ENCODE measurements at regions not wholly inside any gene's neighbourhood (a gene's known extent, or its start where the extent isn't known, plus 50 kb on each side); places are given as distances from the start of the nearest gene placed in this dataset.
"Not testable (repeated sequence)": the region's sequence is repeated elsewhere in the genome, so short reads cannot be mapped to it uniquely, and the experiment has no call there.

DNA sequence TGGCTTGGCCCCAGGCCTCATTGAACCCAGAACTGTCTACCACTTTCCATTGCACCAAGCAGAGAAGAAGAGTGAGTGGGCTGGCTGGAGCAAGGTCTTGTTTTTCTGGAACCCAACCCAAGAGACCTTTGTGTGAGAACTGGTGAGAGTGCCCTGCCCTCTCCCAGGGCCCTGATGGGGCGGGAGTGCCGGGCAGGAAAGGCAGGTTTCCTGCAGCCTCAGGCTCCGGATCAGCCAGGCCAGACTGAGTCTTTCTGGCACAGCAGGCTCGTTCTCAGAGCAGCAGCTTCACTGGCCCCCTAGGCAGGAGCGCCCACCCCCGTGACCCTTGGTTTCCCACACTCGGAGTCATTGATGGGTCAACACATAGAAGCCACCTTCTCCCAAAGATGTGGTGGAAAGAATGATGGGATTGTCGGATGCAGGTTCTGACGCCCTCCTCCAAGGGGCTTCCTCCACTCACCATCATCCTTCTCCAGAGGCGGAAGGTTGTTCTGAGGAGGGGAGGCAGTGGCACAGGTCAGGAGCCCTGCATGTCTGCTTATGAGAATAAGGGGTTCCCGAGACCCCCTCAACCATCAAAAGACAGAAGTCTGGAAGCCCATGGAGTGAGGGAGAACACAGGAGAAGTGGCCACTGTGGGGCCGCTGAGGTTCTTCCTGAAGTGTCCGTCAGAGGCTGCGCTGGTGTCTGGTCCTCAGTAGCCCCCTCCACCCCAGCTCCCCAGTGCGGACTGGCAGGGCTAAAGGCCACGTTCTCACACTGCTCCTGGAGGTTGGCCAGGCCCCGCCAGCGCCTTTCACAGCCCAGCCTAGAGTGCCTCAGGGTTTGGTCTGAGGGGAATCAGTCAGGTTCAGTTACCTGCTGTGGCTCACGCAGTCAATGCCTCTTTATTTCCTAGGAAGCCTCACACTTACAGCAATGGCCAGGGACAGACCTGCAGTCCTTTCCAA is 62.8 kb upstream of the LAPTM4A start:
- Histone ChIP-seq H3K4me3 (ENCODE audit: low read depth, low read length) (no peak overlapping the region), H3K4me1 (ENCODE audit: control insufficient read depth, insufficient read depth, low read length) (no peaks in the 10 kb centered on the region), H3K36me3 (ENCODE audit: control insufficient read depth in 2 of 2, insufficient read depth in 1 of 2, low read length in 2 of 2) (no peaks in the 10 kb centered on the region), H3K9me3 (ENCODE audit: control insufficient read depth, insufficient read depth, low read depth, low read length) (no peaks in the 10 kb centered on the region), H3K27ac (ENCODE audit: extremely low read depth, low read depth, low read length) (no peak overlapping the region)
- ChIA-PET POLR2A (interaction anchor here (0.5 kb wide), 1 partner anchor 21 kb away, joined by 5 read pairs; no protein-coding TSS in a partner anchor), CTCF (no interaction called here)
- TF ChIP-seq HOXC10 (CRISPR knock-in tag; IDR thresholded peaks at IDR 0.05): no peak
- 0 out of 2 replicates have a peak, but pooled peaks have one; percentile 16 for TF ChIP-seq ZIC2 (tag by site-specific recombination; IDR thresholded peaks at IDR 0.05)
- no peak for TF ChIP-seq ZNF596 (tag by site-specific recombination; IDR thresholded peaks at IDR 0.05)
- no peak for TF ChIP-seq ZNF169 (tag by site-specific recombination; IDR thresholded peaks at IDR 0.05)
- TF ChIP-seq ZNF354C (tag by site-specific recombination; IDR thresholded peaks at IDR 0.05; ENCODE audit: borderline replicate concordance, low read depth): no peak
- TF ChIP-seq, protein P1, sequence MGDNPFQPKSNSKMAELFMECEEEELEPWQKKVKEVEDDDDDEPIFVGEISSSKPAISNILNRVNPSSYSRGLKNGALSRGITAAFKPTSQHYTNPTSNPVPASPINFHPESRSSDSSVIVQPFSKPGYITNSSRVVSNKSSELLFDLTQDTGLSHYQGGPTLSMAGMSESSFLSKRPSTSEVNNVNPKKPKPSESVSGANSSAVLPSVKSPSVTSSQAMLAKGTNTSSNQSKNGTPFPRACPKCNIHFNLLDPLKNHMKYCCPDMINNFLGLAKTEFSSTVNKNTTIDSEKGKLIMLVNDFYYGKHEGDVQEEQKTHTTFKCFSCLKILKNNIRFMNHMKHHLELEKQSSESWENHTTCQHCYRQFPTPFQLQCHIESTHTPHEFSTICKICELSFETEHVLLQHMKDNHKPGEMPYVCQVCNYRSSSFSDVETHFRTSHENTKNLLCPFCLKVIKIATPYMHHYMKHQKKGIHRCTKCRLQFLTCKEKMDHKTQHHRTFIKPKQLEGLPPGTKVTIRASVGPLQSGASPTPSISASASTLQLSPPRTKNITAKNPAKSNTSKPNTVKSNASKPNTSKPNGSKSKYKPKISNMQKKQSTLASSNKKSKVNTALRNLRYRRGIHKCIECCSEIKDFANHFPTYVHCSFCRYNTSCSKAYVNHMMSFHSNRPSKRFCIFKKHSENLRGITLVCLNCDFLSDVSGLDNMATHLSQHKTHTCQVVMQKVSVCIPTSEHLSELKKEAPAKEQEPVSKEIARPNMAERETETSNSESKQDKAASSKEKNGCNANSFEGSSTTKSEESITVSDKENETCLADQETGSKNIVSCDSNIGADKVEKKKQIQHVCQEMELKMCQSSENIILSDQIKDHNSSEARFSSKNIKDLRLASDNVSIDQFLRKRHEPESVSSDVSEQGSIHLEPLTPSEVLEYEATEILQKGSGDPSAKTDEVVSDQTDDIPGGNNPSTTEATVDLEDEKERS (tag by site-specific recombination; IDR thresholded peaks at IDR 0.05): no peak

DNA sequence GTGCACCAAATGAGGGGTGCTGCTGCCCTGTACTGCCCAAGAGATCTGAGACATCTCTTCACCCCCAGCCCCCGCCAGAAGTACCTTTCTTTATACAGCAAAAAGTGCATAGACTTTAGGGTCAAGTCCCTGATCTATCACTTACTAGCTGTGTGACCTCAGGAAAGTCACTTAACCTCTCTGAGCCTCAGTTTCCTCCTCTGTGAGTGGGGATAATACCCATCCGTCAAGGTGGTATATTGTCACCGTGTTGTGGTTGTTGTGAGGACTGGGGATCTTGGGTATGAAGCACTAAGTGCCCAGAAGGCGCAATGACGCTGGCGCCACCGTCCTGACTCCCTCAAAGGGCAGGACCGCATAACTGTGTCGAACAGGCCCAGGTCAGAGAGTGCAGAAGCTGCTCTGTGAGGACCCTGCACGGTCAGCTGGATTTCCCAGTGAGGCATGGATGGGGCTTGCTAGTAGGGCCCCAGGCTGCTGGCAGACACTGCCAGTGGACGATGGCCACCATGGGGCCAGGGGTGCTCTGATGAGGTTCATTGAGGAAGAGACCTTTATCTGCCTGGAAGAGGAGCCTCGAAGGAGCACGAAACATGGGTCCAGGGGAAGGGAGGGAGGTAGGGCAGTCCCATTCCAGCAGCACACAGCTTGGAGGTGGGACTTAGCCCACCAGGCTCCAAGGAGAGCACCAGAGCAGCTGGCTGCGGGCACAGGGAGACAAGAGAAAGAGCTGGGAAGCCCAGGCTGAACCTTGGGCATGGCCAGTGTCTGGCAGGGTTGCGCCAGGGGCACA is 61.8 kb upstream of the LAPTM4A start:
- Histone ChIP-seq H3K27ac (ENCODE audit: extremely low read depth, low read depth, low read length) (no peak overlapping the region), H3K4me3 (ENCODE audit: low read depth, low read length) (no peak overlapping the region), H3K9me3 (ENCODE audit: control insufficient read depth, insufficient read depth, low read depth, low read length) (no peaks in the 10 kb centered on the region), H3K4me1 (ENCODE audit: control insufficient read depth, insufficient read depth, low read length) (no peaks in the 10 kb centered on the region), H3K36me3 (ENCODE audit: control insufficient read depth in 2 of 2, insufficient read depth in 1 of 2, low read length in 2 of 2) (no peaks in the 10 kb centered on the region)
- ChIA-PET CTCF (interaction anchor here (0.8 kb wide), 1 partner anchor 10 kb away, joined by 3 read pairs; no protein-coding TSS in a partner anchor), POLR2A (no interaction called here)
- no peak for TF ChIP-seq ZNF560 (tag by site-specific recombination; IDR thresholded peaks at IDR 0.05; ENCODE audit: borderline replicate concordance)
- no peak for TF ChIP-seq GLI4 (tag by site-specific recombination; IDR thresholded peaks at IDR 0.05)
- no peak for TF ChIP-seq ZFP41 (tag by site-specific recombination; IDR thresholded peaks at IDR 0.05; ENCODE audit: borderline replicate concordance)
- no peak for TF ChIP-seq ZNF24 (tag by site-specific recombination; IDR thresholded peaks at IDR 0.05)
- TF ChIP-seq, protein P2, sequence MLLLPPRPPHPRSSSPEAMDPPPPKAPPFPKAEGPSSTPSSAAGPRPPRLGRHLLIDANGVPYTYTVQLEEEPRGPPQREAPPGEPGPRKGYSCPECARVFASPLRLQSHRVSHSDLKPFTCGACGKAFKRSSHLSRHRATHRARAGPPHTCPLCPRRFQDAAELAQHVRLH (tag by site-specific recombination; IDR thresholded peaks at IDR 0.05): no peak
- no peak for TF ChIP-seq ZNF350 (tag by site-specific recombination; IDR thresholded peaks at IDR 0.05)
- TF ChIP-seq ZNF112 (tag by site-specific recombination; IDR thresholded peaks at IDR 0.05): no peak
- TF ChIP-seq, protein P3, sequence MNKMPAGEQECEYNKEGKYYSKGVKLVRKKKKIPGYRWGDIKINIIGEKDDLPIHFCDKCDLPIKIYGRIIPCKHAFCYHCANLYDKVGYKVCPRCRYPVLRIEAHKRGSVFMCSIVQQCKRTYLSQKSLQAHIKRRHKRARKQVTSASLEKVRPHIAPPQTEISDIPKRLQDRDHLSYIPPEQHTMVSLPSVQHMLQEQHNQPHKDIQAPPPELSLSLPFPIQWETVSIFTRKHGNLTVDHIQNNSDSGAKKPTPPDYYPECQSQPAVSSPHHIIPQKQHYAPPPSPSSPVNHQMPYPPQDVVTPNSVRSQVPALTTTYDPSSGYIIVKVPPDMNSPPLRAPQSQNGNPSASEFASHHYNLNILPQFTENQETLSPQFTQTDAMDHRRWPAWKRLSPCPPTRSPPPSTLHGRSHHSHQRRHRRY (tag by site-specific recombination; IDR thresholded peaks at IDR 0.05): no peak
- TF ChIP-seq ZNF843 (tag by site-specific recombination; IDR thresholded peaks at IDR 0.05): no peak
- TF ChIP-seq ZNF169 (tag by site-specific recombination; IDR thresholded peaks at IDR 0.05): no peak
- no peak for TF ChIP-seq ZNF529 (tag by site-specific recombination; IDR thresholded peaks at IDR 0.05; ENCODE audit: insufficient replicate concordance)

DNA sequence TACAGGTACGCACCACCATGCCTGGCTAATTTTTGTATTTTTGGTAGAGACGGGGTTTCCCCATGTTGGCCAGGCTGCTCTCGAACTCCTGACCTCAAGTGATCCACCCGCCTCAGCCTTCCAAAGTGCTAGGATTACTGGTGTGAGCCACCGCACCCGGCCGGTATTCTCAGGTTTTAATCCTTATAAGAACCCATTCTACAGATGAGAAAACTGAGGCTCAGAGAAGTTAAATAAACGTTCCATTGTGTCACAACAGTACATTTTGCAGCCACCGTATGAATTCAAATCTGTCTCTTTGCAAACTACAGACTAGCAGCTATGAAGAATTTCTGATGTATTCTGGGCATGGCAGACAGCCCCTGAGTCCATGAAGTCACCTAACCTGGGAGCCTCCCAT is 60.9 kb upstream of the LAPTM4A start:
- H3K4me3 ChIP-seq (ENCODE audit: low read depth, low read length); H3K27ac ChIP-seq (ENCODE audit: extremely low read depth, low read depth, low read length); H3K4me1 ChIP-seq (ENCODE audit: control insufficient read depth, insufficient read depth, low read length); H3K9me3 ChIP-seq (ENCODE audit: control insufficient read depth, insufficient read depth, low read depth, low read length); POLR2A ChIA-PET; H3K36me3 ChIP-seq (ENCODE audit: control insufficient read depth in 2 of 2, insufficient read depth in 1 of 2, low read length in 2 of 2): not testable (repeated sequence)
- CTCF ChIA-PET: interaction anchor here (0.8 kb wide), 1 partner anchor 9 kb away, joined by 3 read pairs; no protein-coding TSS in a partner anchor

All from HEK293 (cell line).